PFSK-1 (cell line): ENCODE measurements at regions not wholly inside any gene's neighbourhood (a gene's known extent, or its start where the extent isn't known, plus 50 kb on each side); places are given as distances from the start of the nearest gene placed in this dataset.

Experiments
- POLR2AphosphoS5 ChIP-seq: IDR thresholded peaks from 2 replicates; pipeline ENCODE4 v1.6.1; 2012; ENCODE audit warnings: low read depth, mild to moderate bottlenecking, control low read depth, low read length, moderate library complexity
- REST ChIP-seq, 2 experiments: IDR thresholded peaks; 2 replicates each; pipeline versions ENCODE4 v1.6.1 to v1.8.0; 2011 to 2012; ENCODE audit warnings: low read depth in 2 of 2, low read length in 2 of 2, control low read depth in 1 of 2, inconsistent platforms in 1 of 2, mild to moderate bottlenecking in 1 of 2, moderate library complexity in 1 of 2; ENCODE audit not compliant: insufficient read depth in 1 of 2
- SIN3A ChIP-seq: IDR thresholded peaks from 2 replicates; pipeline ENCODE4 v1.6.1; 2012; ENCODE audit warnings: mild to moderate bottlenecking, low read length, moderate library complexity, borderline replicate concordance; ENCODE audit not compliant: insufficient read depth
- TAF1 ChIP-seq: IDR thresholded peaks from 2 replicates; pipeline ENCODE4 v1.6.1; 2012; ENCODE audit warnings: low read length, control low read depth, borderline replicate concordance; ENCODE audit not compliant: insufficient read depth

DNA sequence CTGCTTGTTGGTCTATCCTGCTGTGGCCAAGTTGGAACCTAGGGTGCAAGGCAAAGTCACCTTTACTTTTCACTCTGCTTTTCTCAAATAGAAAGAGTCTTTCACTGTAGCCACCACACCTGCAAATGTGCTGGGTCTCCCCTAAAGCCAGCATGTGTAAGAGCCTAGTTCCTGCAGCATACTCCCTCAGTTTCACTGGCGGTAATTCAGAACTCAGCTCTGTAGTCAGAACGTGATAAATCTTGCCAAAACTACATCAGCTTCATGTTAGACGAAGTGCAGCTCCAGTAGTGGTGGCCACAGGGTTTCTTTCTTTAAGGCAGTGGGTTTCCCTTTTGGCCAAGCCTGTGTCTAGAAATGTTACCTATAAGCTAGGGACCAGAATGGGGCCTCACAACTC is 72.0 kb upstream of the HMGCLL1 start:
- TF ChIP-seq POLR2AphosphoS5 (no peak), REST (IDR thresholded peaks at IDR 0.05; ENCODE audit: insufficient read depth in 1 of 2, low read depth in 2 of 2, low read length in 2 of 2) (no peak), SIN3A (no peak), TAF1 (no peak)
